Keratinocyte (primary cell): ENCODE measurements at regions not wholly inside any gene's neighbourhood (a gene's known extent, or its start where the extent isn't known, plus 50 kb on each side); places are given as distances from the start of the nearest gene placed in this dataset.

Experiments used
- DNase-seq: peaks from one replicate; pipeline ENCODE4 v3.0.0-alpha.2; 2011; ENCODE audit warnings: low read depth, missing footprints, low spot score
- FAIRE-seq: peaks from 2 replicates; lab custom pipeline; 2011; peaks lifted over from hg19 to GRCh38; lab: Jason Lieb, UNC
- H2AFZ ChIP-seq: 2 replicates; pipeline ENCODE4 v1.6.0; 2012; ENCODE audit warnings: low read length, control low read depth, inconsistent platforms; ENCODE audit not compliant: control insufficient read depth
- H3K27ac ChIP-seq: 2 replicates; pipeline ENCODE4 v1.5.1; 2011; ENCODE audit warnings: low read length; ENCODE audit not compliant: control insufficient read depth, insufficient read depth
- H3K27me3 ChIP-seq: 3 replicates; pipeline ENCODE4 v1.6.0; 2011; ENCODE audit warnings: low read length; ENCODE audit not compliant: control insufficient read depth, insufficient read depth; ENCODE audit errors: extremely low read depth
- H3K36me3 ChIP-seq, 2 experiments: 2 replicates in 1 of 2; 3 replicates in 1 of 2; pipeline ENCODE4 v1.5.1; 2011; ENCODE audit warnings: low read length in 2 of 2, mild to moderate bottlenecking in 1 of 2; ENCODE audit not compliant: control insufficient read depth in 2 of 2, insufficient read depth in 2 of 2; ENCODE audit errors: extremely low read depth in 1 of 2
- H3K4me1 ChIP-seq: 3 replicates; pipeline ENCODE4 v1.5.1; 2011; ENCODE audit warnings: low read length; ENCODE audit not compliant: control insufficient read depth, insufficient read depth; ENCODE audit errors: extremely low read depth
- H3K4me2 ChIP-seq: 3 replicates; pipeline ENCODE4 v1.6.0; 2011; ENCODE audit warnings: low read depth, low read length; ENCODE audit not compliant: control insufficient read depth, insufficient read depth; ENCODE audit errors: extremely low read depth
- H3K4me3 ChIP-seq, 3 experiments: fragments of 200-600 bp in 1 of 3; sonication (generic) in 1 of 3; 2 replicates in 2 of 3; 3 replicates in 1 of 3; pipeline ENCODE4 v1.5.1; 2011 to 2016; ENCODE audit warnings: low read length in 3 of 3, mild to moderate bottlenecking in 3 of 3, control low read depth in 2 of 3, inconsistent platforms in 1 of 3, low read depth in 1 of 3, mixed read lengths in 1 of 3, mixed run types in 1 of 3, moderate library complexity in 1 of 3; ENCODE audit not compliant: control insufficient read depth in 2 of 3, insufficient read depth in 2 of 3; ENCODE audit errors: extremely low read depth in 1 of 3
- H3K79me2 ChIP-seq: 2 replicates; pipeline ENCODE4 v1.6.0; 2012; ENCODE audit warnings: low read length; ENCODE audit not compliant: control insufficient read depth, insufficient read depth
- H3K9ac ChIP-seq: 3 replicates; pipeline ENCODE4 v1.6.0; 2011; ENCODE audit warnings: low read length; ENCODE audit not compliant: control insufficient read depth, insufficient read depth; ENCODE audit errors: extremely low read depth
- H3K9me1 ChIP-seq: 3 replicates; pipeline ENCODE4 v1.6.0; 2011; ENCODE audit warnings: low read length; ENCODE audit not compliant: control insufficient read depth, insufficient read depth; ENCODE audit errors: extremely low read depth
- H3K9me3 ChIP-seq: 2 replicates; pipeline ENCODE4 v1.5.1; 2012; ENCODE audit warnings: low read depth, low read length; ENCODE audit not compliant: control insufficient read depth
- H4K20me1 ChIP-seq: 3 replicates; pipeline ENCODE4 v1.6.0; 2011; ENCODE audit warnings: low read length; ENCODE audit not compliant: control insufficient read depth, insufficient read depth; ENCODE audit errors: extremely low read depth
- EZH2 ChIP-seq: IDR thresholded peaks from one replicate; pipeline ENCODE4 v1.6.1; 2012; ENCODE audit warnings: inconsistent platforms, mild to moderate bottlenecking, low read length, moderate library complexity
- dilution Hi-C: fragments of 300-500 bp; cut with MboI; formaldehyde crosslinking; loops from one replicate; pipeline ENCODE4 v1.7.0; 2020; ENCODE audit warnings: low sequenced_read_pairs; ENCODE audit not compliant: extremely low pct_ligation_motif_present
- TF ChIP-seq, protein P1 (sequence below), 3 experiments: IDR thresholded peaks in 1 of 3; conservative IDR thresholded peaks in 1 of 3; optimal IDR thresholded peaks in 1 of 3; 2 replicates in 2 of 3; 3 replicates in 1 of 3; pipeline versions ENCODE3 to v1.5.1; 2011; ENCODE audit warnings: low read length in 3 of 3, mild to moderate bottlenecking in 3 of 3, moderate library complexity in 2 of 3, control low read depth in 1 of 3, inconsistent platforms in 1 of 3; ENCODE audit not compliant: insufficient read depth in 2 of 3; ENCODE audit errors: extremely low read depth in 1 of 3

- DNase-seq = no peak
- H4K20me1 ChIP-seq = no peaks in the 10 kb centered on the region
- no peaks in the 10 kb centered on the region for H3K27me3 ChIP-seq
- no peak for FAIRE-seq
- no peaks in the 10 kb centered on the region for H3K4me1 ChIP-seq
- H3K9ac ChIP-seq = no peak overlapping the region
- no peaks in the 10 kb centered on the region for H3K36me3 ChIP-seq
- TF ChIP-seq, protein P1, sequence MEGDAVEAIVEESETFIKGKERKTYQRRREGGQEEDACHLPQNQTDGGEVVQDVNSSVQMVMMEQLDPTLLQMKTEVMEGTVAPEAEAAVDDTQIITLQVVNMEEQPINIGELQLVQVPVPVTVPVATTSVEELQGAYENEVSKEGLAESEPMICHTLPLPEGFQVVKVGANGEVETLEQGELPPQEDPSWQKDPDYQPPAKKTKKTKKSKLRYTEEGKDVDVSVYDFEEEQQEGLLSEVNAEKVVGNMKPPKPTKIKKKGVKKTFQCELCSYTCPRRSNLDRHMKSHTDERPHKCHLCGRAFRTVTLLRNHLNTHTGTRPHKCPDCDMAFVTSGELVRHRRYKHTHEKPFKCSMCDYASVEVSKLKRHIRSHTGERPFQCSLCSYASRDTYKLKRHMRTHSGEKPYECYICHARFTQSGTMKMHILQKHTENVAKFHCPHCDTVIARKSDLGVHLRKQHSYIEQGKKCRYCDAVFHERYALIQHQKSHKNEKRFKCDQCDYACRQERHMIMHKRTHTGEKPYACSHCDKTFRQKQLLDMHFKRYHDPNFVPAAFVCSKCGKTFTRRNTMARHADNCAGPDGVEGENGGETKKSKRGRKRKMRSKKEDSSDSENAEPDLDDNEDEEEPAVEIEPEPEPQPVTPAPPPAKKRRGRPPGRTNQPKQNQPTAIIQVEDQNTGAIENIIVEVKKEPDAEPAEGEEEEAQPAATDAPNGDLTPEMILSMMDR (optimal IDR thresholded peaks at IDR 0.05 in 1 of 3, IDR thresholded peaks at IDR 0.05 in 1 of 3, conservative IDR thresholded peaks at IDR 0.05 in 1 of 3; ENCODE audit: extremely low read depth in 1 of 3, insufficient read depth in 2 of 3, low read length in 3 of 3) = no peak
- TF ChIP-seq EZH2 = no peak
- no peak overlapping the region for H3K27ac ChIP-seq
- no peaks in the 10 kb centered on the region for H3K9me3 ChIP-seq
- no peaks in the 10 kb centered on the region for H3K79me2 ChIP-seq
- dilution Hi-C loops = no loop called here
- H3K4me2 ChIP-seq = no peak overlapping the region
- H3K4me3 ChIP-seq = no peak overlapping the region
- no peaks in the 10 kb centered on the region for H3K9me1 ChIP-seq
- no peak overlapping the region for H2AFZ ChIP-seq
These were observed 134.6 kb upstream of the CPEB4 start for GRCh38 chr5:173753307-173754168.

GRCh38 chr5:173755319-173755718, 132.8 kb upstream of the CPEB4 start:
- FAIRE-seq (no peak), DNase-seq (no peak)
- Histone ChIP-seq H3K79me2 (no peaks in the 10 kb centered on the region), H3K4me2 (no peak overlapping the region), H3K9me3 (no peaks in the 10 kb centered on the region), H3K9me1 (no peaks in the 10 kb centered on the region), H3K4me1 (no peaks in the 10 kb centered on the region), H2AFZ (no peak overlapping the region), H3K27ac (no peak overlapping the region), H3K36me3 (no peaks in the 10 kb centered on the region), H3K9ac (no peak overlapping the region), H3K4me3 (no peak overlapping the region), H3K27me3 (no peaks in the 10 kb centered on the region), H4K20me1 (no peaks in the 10 kb centered on the region)
- dilution Hi-C loops = no loop called here
- TF ChIP-seq EZH2 = no peak
- TF ChIP-seq, protein P1 (optimal IDR thresholded peaks at IDR 0.05 in 1 of 3, IDR thresholded peaks at IDR 0.05 in 1 of 3, conservative IDR thresholded peaks at IDR 0.05 in 1 of 3; ENCODE audit: extremely low read depth in 1 of 3, insufficient read depth in 2 of 3, low read length in 3 of 3) = no peak
